Panc1 (cell line): ENCODE measurements at regions not wholly inside any gene's neighbourhood (a gene's known extent, or its start where the extent isn't known, plus 50 kb on each side); places are given as distances from the start of the nearest gene placed in this dataset.

Experiments used
- ATAC-seq: fragments of 200-7000 bp; cut with Tn5 transposase; 2 replicates; pipeline ENCODE4 v1.9.1; 2020; ENCODE audit warnings: mild to moderate bottlenecking, moderate library complexity
- BruUV-seq: library from RNA; stranded (reverse); fragments of 400-500 nt; replicated peaks from 2 replicates; lab custom pipeline; 2021; lab: Mats Ljungman, UMichigan
- CTCF ChIA-PET: fragments of 300-600 bp; sonication (Branson Sonifier 250); formaldehyde crosslinking; loops from one replicate; lab custom pipeline; 2022; ENCODE audit warnings: antibody characterized with exemption; lab: Charles Lee
- POLR2A ChIA-PET: fragments of 300-600 bp; sonication (Branson Sonifier 250); formaldehyde crosslinking; loops from one replicate; lab custom pipeline; 2022; ENCODE audit warnings: antibody characterized with exemption; lab: Charles Lee
- DNase-seq: peaks from one replicate; pipeline ENCODE4 v3.0.0-alpha.2; 2010; ENCODE audit warnings: low read depth, low spot score
- H3K27ac ChIP-seq: 2 replicates; pipeline ENCODE4 v1.5.1; 2011; ENCODE audit warnings: mild to moderate bottlenecking, low read length, inconsistent platforms
- H3K27me3 ChIP-seq: fragments of 200-500 bp; sonication (Bioruptor generic); 2 replicates; pipeline ENCODE4 v1.6.0; 2014; ENCODE audit warnings: low read length, inconsistent platforms; ENCODE audit not compliant: control insufficient read depth, insufficient read depth
- H3K36me3 ChIP-seq: fragments of 200-500 bp; sonication (Bioruptor generic); 2 replicates; pipeline ENCODE4 v1.5.1; 2014; ENCODE audit warnings: inconsistent platforms, mild to moderate bottlenecking, low read length, moderate library complexity; ENCODE audit not compliant: control insufficient read depth, insufficient read depth
- H3K4me1 ChIP-seq: 2 replicates; pipeline ENCODE4 v1.5.1; 2011; ENCODE audit warnings: inconsistent platforms, mild to moderate bottlenecking, low read length, moderate library complexity; ENCODE audit not compliant: control insufficient read depth, insufficient read depth
- H3K4me3 ChIP-seq, 2 experiments: 2 replicates each; pipeline ENCODE4 v1.5.1; 2011 to 2012; ENCODE audit warnings: low read depth in 2 of 2, low read length in 2 of 2, mild to moderate bottlenecking in 2 of 2, inconsistent platforms in 1 of 2, moderate library complexity in 1 of 2
- H3K9me3 ChIP-seq: fragments of 200-500 bp; sonication (Bioruptor generic); 2 replicates; pipeline ENCODE4 v1.5.1; 2014; ENCODE audit warnings: low read depth, mild to moderate bottlenecking, inconsistent platforms, low read length, moderate library complexity; ENCODE audit not compliant: control insufficient read depth, insufficient read depth
- POLR2AphosphoS5 ChIP-seq: IDR thresholded peaks from 2 replicates; pipeline ENCODE4 v1.6.1; 2012; ENCODE audit warnings: mild to moderate bottlenecking, low read depth, low read length, moderate library complexity
- REST ChIP-seq, 2 experiments: IDR thresholded peaks; 2 replicates each; pipeline ENCODE4 v1.6.1; 2011 to 2012; ENCODE audit warnings: low read depth in 2 of 2, control low read depth in 1 of 2, low read length in 1 of 2, mild to moderate bottlenecking in 1 of 2, moderate library complexity in 1 of 2; ENCODE audit not compliant: insufficient read depth in 1 of 2
- SIN3A ChIP-seq: IDR thresholded peaks from 2 replicates; pipeline ENCODE4 v1.6.1; 2012; ENCODE audit warnings: low read depth, mild to moderate bottlenecking, low read length, moderate library complexity, borderline replicate concordance; ENCODE audit not compliant: insufficient read depth
- TCF7L2 ChIP-seq: IDR thresholded peaks from 2 replicates; pipeline ENCODE4 v1.6.1; 2011; ENCODE audit warnings: mild to moderate bottlenecking, low read depth, low read length, inconsistent platforms
- in situ Hi-C: cut with HindIII; loops from 2 replicates; pipeline ENCODE4 v1.10.0; 2016; ENCODE audit warnings: low sequenced_read_pairs, low pct_unique_long_range_greater_than_20kb
- intact Hi-C: fragments of 100-400 bp; cut with micrococcal nuclease; formaldehyde crosslinking; loops from one replicate; pipeline ENCODE4 v1.10.0; 2022; ENCODE audit not compliant: unreplicated experiment
- TF ChIP-seq, protein P1 (sequence below): fragments of 450-650 bp; IDR thresholded peaks from 2 replicates; pipeline ENCODE4 v1.5.1; 2017; ENCODE audit warnings: mild to moderate bottlenecking

DNA sequence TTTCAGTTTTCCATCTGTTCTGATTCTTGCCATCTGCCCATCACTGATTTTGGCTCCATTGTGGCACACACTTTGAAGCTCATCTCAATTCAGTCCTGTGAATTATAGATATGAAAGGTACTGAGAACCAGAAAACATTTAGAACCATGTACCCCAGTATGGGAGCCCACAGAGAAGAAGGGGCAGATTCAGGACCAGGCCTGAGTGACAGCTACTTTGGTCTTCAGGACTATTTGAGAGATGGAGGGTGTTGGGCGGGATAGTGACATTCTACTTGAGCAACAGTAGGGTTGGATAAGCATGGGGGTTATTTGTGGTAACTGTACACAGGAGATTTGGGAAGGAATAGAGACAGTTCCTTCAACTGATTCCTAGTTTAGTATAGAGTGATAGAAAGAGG lies 259.2 kb upstream of the MANEA start:
- no TSS peak for BruUV-seq
- in situ Hi-C loops (no loop called here), intact Hi-C loops (no loop called here)
- POLR2A ChIA-PET, result no interaction called here
- H3K36me3 ChIP-seq, result no peaks in the 10 kb centered on the region
- no peak overlapping the region for H3K4me3 ChIP-seq
- no peaks in the 10 kb centered on the region for H3K4me1 ChIP-seq
- CTCF ChIA-PET, result no interaction called here
- H3K9me3 ChIP-seq, result no peaks in the 10 kb centered on the region
- no peak for TF ChIP-seq TCF7L2
- TF ChIP-seq REST (IDR thresholded peaks at IDR 0.05; ENCODE audit: insufficient read depth in 1 of 2, low read depth in 2 of 2, low read length in 1 of 2), result no peak
- TF ChIP-seq, protein P1, sequence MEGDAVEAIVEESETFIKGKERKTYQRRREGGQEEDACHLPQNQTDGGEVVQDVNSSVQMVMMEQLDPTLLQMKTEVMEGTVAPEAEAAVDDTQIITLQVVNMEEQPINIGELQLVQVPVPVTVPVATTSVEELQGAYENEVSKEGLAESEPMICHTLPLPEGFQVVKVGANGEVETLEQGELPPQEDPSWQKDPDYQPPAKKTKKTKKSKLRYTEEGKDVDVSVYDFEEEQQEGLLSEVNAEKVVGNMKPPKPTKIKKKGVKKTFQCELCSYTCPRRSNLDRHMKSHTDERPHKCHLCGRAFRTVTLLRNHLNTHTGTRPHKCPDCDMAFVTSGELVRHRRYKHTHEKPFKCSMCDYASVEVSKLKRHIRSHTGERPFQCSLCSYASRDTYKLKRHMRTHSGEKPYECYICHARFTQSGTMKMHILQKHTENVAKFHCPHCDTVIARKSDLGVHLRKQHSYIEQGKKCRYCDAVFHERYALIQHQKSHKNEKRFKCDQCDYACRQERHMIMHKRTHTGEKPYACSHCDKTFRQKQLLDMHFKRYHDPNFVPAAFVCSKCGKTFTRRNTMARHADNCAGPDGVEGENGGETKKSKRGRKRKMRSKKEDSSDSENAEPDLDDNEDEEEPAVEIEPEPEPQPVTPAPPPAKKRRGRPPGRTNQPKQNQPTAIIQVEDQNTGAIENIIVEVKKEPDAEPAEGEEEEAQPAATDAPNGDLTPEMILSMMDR, result no peak
- TF ChIP-seq SIN3A, result no peak
- TF ChIP-seq POLR2AphosphoS5, result no peak
- no peak for ATAC-seq
- H3K27me3 ChIP-seq, result no peaks in the 10 kb centered on the region
- DNase-seq, result no peak
- H3K27ac ChIP-seq, result no peak overlapping the region

DNA sequence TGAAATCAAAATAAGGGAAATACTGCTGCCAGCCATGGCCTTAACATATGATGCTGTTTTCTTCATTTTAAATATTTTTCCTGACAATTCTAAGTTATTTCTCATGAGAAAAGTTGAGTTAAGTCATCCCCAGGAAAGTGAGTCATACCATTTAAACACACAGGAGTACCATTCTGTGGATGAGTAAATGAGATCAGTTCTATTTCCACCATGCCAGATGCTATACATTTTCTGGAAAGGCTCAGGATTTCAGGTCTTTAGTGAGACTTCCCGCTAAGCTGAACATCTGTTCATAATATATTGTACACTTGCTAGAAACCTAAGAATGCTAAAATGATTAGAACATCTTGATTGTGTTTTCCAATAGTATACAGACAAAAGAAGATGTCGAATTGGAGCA lies 256.2 kb upstream of the MANEA start:
- TF ChIP-seq, protein P1, result no peak
- no peak for TF ChIP-seq SIN3A
- TF ChIP-seq POLR2AphosphoS5, result no peak
- intact Hi-C loops, result no loop called here
- Histone ChIP-seq H3K4me1 (no peaks in the 10 kb centered on the region), H3K36me3 (no peaks in the 10 kb centered on the region), H3K4me3 (no peak overlapping the region), H3K9me3 (no peaks in the 10 kb centered on the region), H3K27me3 (no peaks in the 10 kb centered on the region), H3K27ac (no peak overlapping the region)
- ChIA-PET CTCF (no interaction called here), POLR2A (no interaction called here)
- no peak for ATAC-seq
- no TSS peak for BruUV-seq
- in situ Hi-C loops, result no loop called here
- no peak for DNase-seq

DNA sequence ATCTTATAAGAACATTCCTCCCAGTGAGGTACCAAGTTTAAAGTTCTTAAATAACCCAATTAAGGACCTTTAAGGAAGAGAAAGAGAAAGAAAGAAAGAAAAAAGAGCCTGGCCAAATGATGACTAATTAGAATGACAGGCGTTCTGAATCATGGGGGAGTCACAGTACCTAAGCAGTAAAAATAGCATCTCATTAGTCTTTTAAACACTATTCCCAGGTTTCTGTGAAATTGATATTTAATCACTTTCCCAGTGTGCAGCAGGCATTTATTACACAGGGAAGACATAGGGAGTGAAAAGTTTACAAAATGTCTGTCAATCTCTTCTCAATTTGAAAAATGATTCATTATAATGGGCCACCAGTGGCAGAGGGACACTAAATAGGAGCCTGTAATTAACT lies 251.4 kb upstream of the MANEA start:
- DNase-seq (no peak), ATAC-seq (no peak)
- Histone ChIP-seq H3K27ac (no peak overlapping the region), H3K4me3 (no peak overlapping the region), H3K4me1 (no peaks in the 10 kb centered on the region), H3K36me3 (no peaks in the 10 kb centered on the region), H3K27me3 (no peaks in the 10 kb centered on the region), H3K9me3 (no peaks in the 10 kb centered on the region)
- TF ChIP-seq TCF7L2 (no peak), SIN3A (no peak), REST (IDR thresholded peaks at IDR 0.05; ENCODE audit: insufficient read depth in 1 of 2, low read depth in 2 of 2, low read length in 1 of 2) (no peak), POLR2AphosphoS5 (no peak)
- TF ChIP-seq, protein P1, result no peak
- in situ Hi-C loops, result no loop called here
- intact Hi-C loops, result no loop called here
- CTCF ChIA-PET, result no interaction called here
- POLR2A ChIA-PET, result no interaction called here
- no TSS peak for BruUV-seq
